PC-9 (cell line): ENCODE measurements at regions not wholly inside any gene's neighbourhood (a gene's known extent, or its start where the extent isn't known, plus 50 kb on each side); places are given as distances from the start of the nearest gene placed in this dataset.
"Not testable (repeated sequence)": the region's sequence is repeated elsewhere in the genome, so short reads cannot be mapped to it uniquely, and the experiment has no call there.

Source experiments
- CTCF ChIP-seq: fragments of 200-600 bp; sonication (generic); conservative IDR thresholded peaks from 2 replicates; pipeline ENCODE4 v1.6.1; 2017; ENCODE audit warnings: mixed run types, antibody characterized with exemption, mild to moderate bottlenecking, moderate library complexity
- EZH2 ChIP-seq: fragments of 200-600 bp; sonication (generic); IDR thresholded peaks from 2 replicates; pipeline ENCODE4 v1.8.0; 2017; ENCODE audit warnings: antibody characterized with exemption, low read depth

GRCh38 chr6:81584156-81584555 is 168.3 kb downstream of the TENT5A start:
- not testable (repeated sequence) for TF ChIP-seq CTCF, EZH2
